KMS-11 (cell line): ENCODE measurements at regions not wholly inside any gene's neighbourhood (a gene's known extent, or its start where the extent isn't known, plus 50 kb on each side); places are given as distances from the start of the nearest gene placed in this dataset.

Source experiments
- H2AFZ ChIP-seq: fragments of 200-600 bp; sonication (generic); 2 replicates; pipeline ENCODE4 v1.6.1; 2016; ENCODE audit warnings: antibody characterized with exemption, mixed run types, low read depth
- H3K27ac ChIP-seq: fragments of 200-600 bp; sonication (generic); 2 replicates; pipeline ENCODE4 v1.6.1; 2016; ENCODE audit warnings: mild to moderate bottlenecking, mixed run types
- H3K27me3 ChIP-seq: fragments of 200-600 bp; sonication (generic); 2 replicates; pipeline ENCODE4 v1.6.1; 2017; ENCODE audit warnings: mild to moderate bottlenecking, low read depth, mixed run types, moderate library complexity; ENCODE audit not compliant: insufficient read depth
- H3K36me3 ChIP-seq: fragments of 200-600 bp; sonication (generic); 2 replicates; pipeline ENCODE4 v1.6.1; 2017; ENCODE audit warnings: mild to moderate bottlenecking, mixed run types; ENCODE audit not compliant: insufficient read depth
- H3K4me1 ChIP-seq: fragments of 200-600 bp; sonication (generic); 2 replicates; pipeline ENCODE4 v1.6.1; 2016; ENCODE audit warnings: mild to moderate bottlenecking, low read depth, mixed run types; ENCODE audit not compliant: poor library complexity, severe bottlenecking
- H3K4me2 ChIP-seq: fragments of 200-600 bp; sonication (generic); 2 replicates; pipeline ENCODE4 v1.7.0; 2016; ENCODE audit warnings: mild to moderate bottlenecking, mixed run types
- H3K4me3 ChIP-seq: fragments of 200-600 bp; sonication (generic); IDR thresholded peaks from 2 replicates; pipeline ENCODE4 v1.6.1; 2017; ENCODE audit warnings: low read depth, low read length, mixed read lengths; ENCODE audit not compliant: insufficient read depth
- H3K79me2 ChIP-seq: fragments of 200-600 bp; sonication (generic); 2 replicates; pipeline ENCODE4 v1.6.1; 2016; ENCODE audit warnings: low read depth, mixed run types; ENCODE audit not compliant: insufficient read depth
- H3K9ac ChIP-seq: fragments of 200-600 bp; sonication (generic); 2 replicates; pipeline ENCODE4 v1.6.1; 2016; ENCODE audit warnings: mild to moderate bottlenecking, mixed run types
- H4K20me1 ChIP-seq: fragments of 200-600 bp; sonication (generic); 2 replicates; pipeline ENCODE4 v1.6.1; 2016; ENCODE audit warnings: mild to moderate bottlenecking, mixed run types; ENCODE audit not compliant: insufficient read depth
- CTCF ChIP-seq: fragments of 200-600 bp; sonication (generic); conservative IDR thresholded peaks from 2 replicates; pipeline ENCODE4 v1.6.1; 2017; ENCODE audit warnings: low read depth, mild to moderate bottlenecking, antibody characterized with exemption, low read length, moderate library complexity, mixed read lengths

GRCh38 chr1:81323862-81324261 lies 476.9 kb upstream of the ADGRL2 start:
- no peaks in the 10 kb centered on the region for H4K20me1 ChIP-seq
- no peaks in the 10 kb centered on the region for H3K36me3 ChIP-seq
- TF ChIP-seq CTCF = no peak
- H3K27me3 ChIP-seq = no peaks in the 10 kb centered on the region
- H3K4me2 ChIP-seq = no peak overlapping the region
- H3K9ac ChIP-seq = no peak overlapping the region
- no peak overlapping the region for H3K4me3 ChIP-seq
- no peak overlapping the region for H2AFZ ChIP-seq
- no peak overlapping the region for H3K27ac ChIP-seq
- no peaks in the 10 kb centered on the region for H3K4me1 ChIP-seq
- no peaks in the 10 kb centered on the region for H3K79me2 ChIP-seq

- Histone ChIP-seq H3K27ac (no peak overlapping the region), H3K79me2 (no peaks in the 10 kb centered on the region), H3K36me3 (no peaks in the 10 kb centered on the region), H4K20me1 (no peaks in the 10 kb centered on the region), H3K4me2 (no peak overlapping the region), H3K9ac (no peak overlapping the region), H3K4me3 (no peak overlapping the region), H3K27me3 (no peaks in the 10 kb centered on the region), H3K4me1 (no peaks in the 10 kb centered on the region), H2AFZ (no peak overlapping the region)
- no peak for TF ChIP-seq CTCF
These were observed 483.5 kb upstream of the ADGRL2 start for GRCh38 chr1:81317191-81317590.

- no peaks in the 10 kb centered on the region for H3K4me1 ChIP-seq
- no peaks in the 10 kb centered on the region for H3K36me3 ChIP-seq
- H3K9ac ChIP-seq = no peak overlapping the region
- no peak overlapping the region for H3K4me3 ChIP-seq
- no peak overlapping the region for H2AFZ ChIP-seq
- no peak for TF ChIP-seq CTCF
- H3K79me2 ChIP-seq = no peaks in the 10 kb centered on the region
- H3K27me3 ChIP-seq = no peaks in the 10 kb centered on the region
- no peaks in the 10 kb centered on the region for H4K20me1 ChIP-seq
- no peak overlapping the region for H3K4me2 ChIP-seq
- no peak overlapping the region for H3K27ac ChIP-seq
These were observed 486.1 kb upstream of the ADGRL2 start for GRCh38 chr1:81314513-81315233.

GRCh38 chr1:81313289-81313688 lies 487.4 kb upstream of the ADGRL2 start:
- Histone ChIP-seq H3K27me3 (no peaks in the 10 kb centered on the region), H3K27ac (no peak overlapping the region), H3K4me2 (no peak overlapping the region), H3K4me3 (no peak overlapping the region), H2AFZ (no peak overlapping the region), H3K36me3 (no peaks in the 10 kb centered on the region), H4K20me1 (no peaks in the 10 kb centered on the region), H3K4me1 (no peaks in the 10 kb centered on the region), H3K79me2 (no peaks in the 10 kb centered on the region), H3K9ac (no peak overlapping the region)
- no peak for TF ChIP-seq CTCF
